Nephron (organoid): ENCODE measurements at regions not wholly inside any gene's neighbourhood (a gene's known extent, or its start where the extent isn't known, plus 50 kb on each side); places are given as distances from the start of the nearest gene placed in this dataset.

ENCODE experiments used
- H3K27ac Mint-ChIP-seq, 3 experiments: 2 replicates each; pipeline ENCODE4 v1.8.0; 2020; ENCODE audit warnings: mixed read lengths in 3 of 3, mild to moderate bottlenecking in 2 of 3, moderate library complexity in 1 of 3
- H3K27me3 Mint-ChIP-seq: 2 replicates; pipeline ENCODE4 v1.8.0; 2021; ENCODE audit warnings: low read depth, mild to moderate bottlenecking, moderate library complexity, mixed read lengths
- H3K36me3 Mint-ChIP-seq: 2 replicates; pipeline ENCODE4 v1.8.0; 2020; ENCODE audit warnings: low read depth, mixed read lengths
- H3K4me1 Mint-ChIP-seq: 2 replicates; pipeline ENCODE4 v1.8.0; 2020; ENCODE audit warnings: mixed read lengths
- H3K4me3 Mint-ChIP-seq, 3 experiments: 2 replicates each; pipeline ENCODE4 v1.8.0; 2020; ENCODE audit warnings: mild to moderate bottlenecking in 3 of 3, mixed read lengths in 3 of 3, moderate library complexity in 2 of 3
- H3K9me3 Mint-ChIP-seq: 2 replicates; pipeline ENCODE4 v1.8.0; 2020; ENCODE audit warnings: mixed read lengths
- TF ChIP-seq, protein P1 (sequence below), 3 experiments: fragments of 200-600 bp; sonication (generic); IDR thresholded peaks; one replicate each; pipeline ENCODE4 v1.5.0; 2021; ENCODE audit warnings: antibody characterized with exemption in 3 of 3; ENCODE audit not compliant: unreplicated experiment in 3 of 3

DNA sequence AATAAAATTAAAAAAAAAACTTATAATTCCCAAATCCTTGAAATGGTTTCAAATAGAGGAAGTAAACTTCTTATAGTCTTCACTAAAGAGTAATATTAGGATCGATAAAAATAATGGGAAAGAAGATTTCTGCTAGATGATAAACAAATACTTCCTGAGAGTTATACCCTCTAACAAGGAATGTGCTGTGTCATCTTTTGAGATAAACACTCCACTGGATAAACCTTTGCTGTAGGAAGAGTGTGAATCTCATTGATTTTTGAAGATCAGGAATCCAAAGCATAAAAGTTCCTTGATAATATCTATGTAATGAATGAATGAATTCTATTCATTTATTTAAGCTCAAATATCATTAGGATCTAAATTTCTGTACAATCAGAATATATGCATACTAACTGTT lies 161.0 kb upstream of the GBE1 start:
- no peaks in the 10 kb centered on the region for H3K36me3 Mint-ChIP-seq

DNA sequence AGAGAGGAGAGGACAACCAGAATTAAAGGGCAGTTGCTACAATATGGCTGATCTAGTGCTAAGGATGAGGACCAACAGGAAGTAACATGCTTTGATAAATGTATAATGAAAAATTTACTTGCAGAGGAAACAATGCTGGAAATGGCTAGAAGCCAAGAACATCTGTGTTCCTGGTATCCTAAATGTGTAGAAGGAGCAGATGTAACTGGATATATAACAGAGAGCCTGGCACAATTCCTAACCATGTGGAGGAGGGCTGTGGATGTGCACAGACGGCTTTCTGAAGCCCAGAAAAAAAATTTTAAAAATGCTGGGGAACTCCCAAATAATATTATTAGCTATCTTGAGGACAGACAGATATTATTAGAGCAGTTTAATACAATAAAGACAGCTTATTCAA lies 159.4 kb upstream of the GBE1 start:
- peaks cover 21% of the 10 kb centered on the region for H3K4me1 Mint-ChIP-seq
- no peaks in the 10 kb centered on the region for H3K27me3 Mint-ChIP-seq
- no peaks in the 10 kb centered on the region for H3K9me3 Mint-ChIP-seq
- H3K4me3 Mint-ChIP-seq, result peak overlapping the region in 1 of 3 experiments; percentile 4
- no peaks in the 10 kb centered on the region for H3K36me3 Mint-ChIP-seq
- H3K27ac Mint-ChIP-seq, result peak overlapping the region; percentile 55 to 63 (median 62)
- TF ChIP-seq, protein P1, sequence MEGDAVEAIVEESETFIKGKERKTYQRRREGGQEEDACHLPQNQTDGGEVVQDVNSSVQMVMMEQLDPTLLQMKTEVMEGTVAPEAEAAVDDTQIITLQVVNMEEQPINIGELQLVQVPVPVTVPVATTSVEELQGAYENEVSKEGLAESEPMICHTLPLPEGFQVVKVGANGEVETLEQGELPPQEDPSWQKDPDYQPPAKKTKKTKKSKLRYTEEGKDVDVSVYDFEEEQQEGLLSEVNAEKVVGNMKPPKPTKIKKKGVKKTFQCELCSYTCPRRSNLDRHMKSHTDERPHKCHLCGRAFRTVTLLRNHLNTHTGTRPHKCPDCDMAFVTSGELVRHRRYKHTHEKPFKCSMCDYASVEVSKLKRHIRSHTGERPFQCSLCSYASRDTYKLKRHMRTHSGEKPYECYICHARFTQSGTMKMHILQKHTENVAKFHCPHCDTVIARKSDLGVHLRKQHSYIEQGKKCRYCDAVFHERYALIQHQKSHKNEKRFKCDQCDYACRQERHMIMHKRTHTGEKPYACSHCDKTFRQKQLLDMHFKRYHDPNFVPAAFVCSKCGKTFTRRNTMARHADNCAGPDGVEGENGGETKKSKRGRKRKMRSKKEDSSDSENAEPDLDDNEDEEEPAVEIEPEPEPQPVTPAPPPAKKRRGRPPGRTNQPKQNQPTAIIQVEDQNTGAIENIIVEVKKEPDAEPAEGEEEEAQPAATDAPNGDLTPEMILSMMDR (IDR thresholded peaks at IDR 0.05; ENCODE audit: unreplicated experiment in 3 of 3), result no peak

More for the DNA sequence above, 161.0 kb upstream of the GBE1 start:
- TF ChIP-seq, protein P1 (IDR thresholded peaks at IDR 0.05; ENCODE audit: unreplicated experiment in 3 of 3), result no peak
- Mint-ChIP-seq H3K4me3 (no peak overlapping the region), H3K27me3 (no peaks in the 10 kb centered on the region), H3K4me1 (peaks cover 21% of the 10 kb centered on the region), H3K27ac (no peak overlapping the region), H3K9me3 (no peaks in the 10 kb centered on the region)

DNA sequence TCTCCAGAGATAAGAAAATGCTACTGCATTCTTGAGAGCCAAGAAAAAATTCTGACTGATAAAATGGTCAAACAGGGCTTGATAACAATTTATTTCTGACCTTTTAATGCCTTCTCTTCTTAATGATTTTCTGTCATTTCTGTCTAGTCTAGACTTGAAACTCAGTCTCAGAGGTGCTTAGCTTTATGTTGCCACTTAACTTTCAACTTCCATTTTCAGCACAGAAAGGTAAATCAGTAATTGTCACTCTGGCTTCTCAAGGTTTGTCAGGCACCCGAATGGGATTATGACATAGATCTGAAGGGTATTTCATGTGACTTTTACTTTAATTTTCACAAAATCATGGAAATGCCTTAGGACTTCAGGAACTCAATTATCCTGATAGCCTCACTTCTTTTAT lies 155.4 kb upstream of the GBE1 start:
- Mint-ChIP-seq H3K4me3 (no peak overlapping the region), H3K27me3 (no peaks in the 10 kb centered on the region), H3K9me3 (peaks cover 2% of the 10 kb centered on the region), H3K4me1 (peaks cover 14% of the 10 kb centered on the region), H3K27ac (no peak overlapping the region), H3K36me3 (no peaks in the 10 kb centered on the region)
- TF ChIP-seq, protein P1 (IDR thresholded peaks at IDR 0.05; ENCODE audit: unreplicated experiment in 3 of 3), result no peak

DNA sequence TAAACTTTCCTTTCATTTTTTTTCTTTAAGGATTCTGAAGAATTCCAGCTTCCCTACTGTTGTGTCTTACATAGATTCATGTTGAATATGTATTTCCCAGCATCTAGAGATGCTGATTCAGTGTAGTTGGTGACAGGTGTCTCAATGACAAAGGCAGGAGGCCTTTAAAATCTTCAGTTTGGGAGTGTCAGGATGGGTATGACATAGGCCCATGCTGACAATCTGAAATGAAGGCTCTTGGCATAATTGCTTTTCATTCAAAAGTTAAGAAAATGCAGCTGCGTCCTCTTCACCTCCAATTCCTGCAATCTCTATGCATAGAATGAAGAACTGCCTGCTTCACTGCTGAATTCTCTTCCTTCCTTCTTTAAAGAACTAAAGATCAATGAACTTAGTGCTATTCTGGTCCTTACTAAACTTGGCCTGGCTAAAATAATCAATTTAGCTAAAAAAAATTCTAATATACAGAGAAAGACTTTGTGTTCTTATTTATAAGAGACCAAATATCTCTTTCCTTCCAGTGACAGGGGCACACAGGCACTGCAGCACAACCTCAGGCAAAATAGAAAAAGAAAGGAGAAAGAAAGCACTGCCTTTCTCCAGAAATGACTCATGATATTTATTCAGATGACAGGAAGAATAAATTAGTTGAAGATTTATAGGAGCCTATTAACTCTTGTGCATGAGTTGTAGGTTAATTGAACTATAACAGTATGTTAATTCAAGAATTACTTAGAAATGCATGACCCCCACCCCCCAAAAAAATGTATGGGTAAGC lies 152.6 kb upstream of the GBE1 start:
- H3K27ac Mint-ChIP-seq, result no peak overlapping the region
- H3K4me1 Mint-ChIP-seq, result peaks cover 3% of the 10 kb centered on the region
- peaks cover 2% of the 10 kb centered on the region for H3K9me3 Mint-ChIP-seq
- TF ChIP-seq, protein P1 (IDR thresholded peaks at IDR 0.05; ENCODE audit: unreplicated experiment in 3 of 3), result no peak
- no peaks in the 10 kb centered on the region for H3K36me3 Mint-ChIP-seq
- H3K4me3 Mint-ChIP-seq, result no peak overlapping the region
- no peaks in the 10 kb centered on the region for H3K27me3 Mint-ChIP-seq

DNA sequence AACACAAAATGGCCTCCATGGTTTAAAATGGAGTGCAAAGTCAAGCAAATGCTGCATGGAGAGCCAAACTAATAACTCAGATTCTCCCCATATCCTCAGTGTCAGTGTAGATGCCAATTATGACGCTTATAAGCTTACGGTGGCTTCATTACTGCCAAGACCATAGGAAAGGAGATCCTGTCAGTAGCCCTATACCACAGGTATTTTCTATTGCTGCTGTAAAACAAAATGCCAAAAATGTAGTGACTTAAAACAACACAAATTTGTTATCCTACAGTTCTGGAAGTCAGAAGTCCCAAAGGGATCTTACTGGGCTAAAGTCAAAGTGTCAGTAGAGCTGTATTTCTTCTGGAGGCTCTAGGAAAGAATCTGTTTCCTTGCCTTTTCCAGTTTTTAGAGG lies 149.8 kb upstream of the GBE1 start:
- peak overlapping the region in 1 of 3 experiments; percentile 32 for H3K27ac Mint-ChIP-seq
- H3K9me3 Mint-ChIP-seq, result peaks cover 2% of the 10 kb centered on the region
- TF ChIP-seq, protein P1 (IDR thresholded peaks at IDR 0.05; ENCODE audit: unreplicated experiment in 3 of 3), result no peak

More for the DNA sequence above, 149.8 kb upstream of the GBE1 start:
- Mint-ChIP-seq H3K4me1 (peaks cover 3% of the 10 kb centered on the region), H3K36me3 (no peaks in the 10 kb centered on the region), H3K27me3 (no peaks in the 10 kb centered on the region), H3K4me3 (no peak overlapping the region)
